Cardiac muscle cell (in vitro differentiated cells and primary cell): ENCODE measurements at regions not wholly inside any gene's neighbourhood (a gene's known extent, or its start where the extent isn't known, plus 50 kb on each side); places are given as distances from the start of the nearest gene placed in this dataset.

Experiments used
- DNase-seq, 2 donors: peaks; one replicate each; pipeline versions ENCODE4 v3.0.0 to v3.0.0-alpha.2; 2010 to 2017; ENCODE audit warnings: low read depth in 1 of 2, low spot score in 1 of 2
- H3K27ac ChIP-seq: fragments of 200-600 bp; sonication (generic); 2 replicates; pipeline ENCODE4 v1.5.1; 2016
- H3K27me3 ChIP-seq: fragments of 200-600 bp; sonication (generic); 2 replicates; pipeline ENCODE4 v1.6.0; 2016; ENCODE audit warnings: control low read depth
- H3K36me3 ChIP-seq: fragments of 200-600 bp; sonication (generic); 2 replicates; pipeline ENCODE4 v1.5.1; 2016; ENCODE audit warnings: control low read depth
- H3K4me1 ChIP-seq: fragments of 200-600 bp; sonication (generic); 2 replicates; pipeline ENCODE4 v1.8.1; 2017; ENCODE audit warnings: low read depth, mild to moderate bottlenecking, mixed run types
- H3K4me3 ChIP-seq: fragments of 200-600 bp; sonication (generic); 2 replicates; pipeline ENCODE4 v1.5.1; 2016; ENCODE audit warnings: mild to moderate bottlenecking
- H3K9me3 ChIP-seq: fragments of 200-600 bp; sonication (generic); 2 replicates; pipeline ENCODE4 v1.5.1; 2017; ENCODE audit warnings: low read depth, mild to moderate bottlenecking, control low read depth
- TF ChIP-seq, protein P1 (sequence below): IDR thresholded peaks from 2 replicates; pipeline ENCODE4 v1.5.1; 2012; ENCODE audit warnings: low read depth, mild to moderate bottlenecking, low read length

DNA sequence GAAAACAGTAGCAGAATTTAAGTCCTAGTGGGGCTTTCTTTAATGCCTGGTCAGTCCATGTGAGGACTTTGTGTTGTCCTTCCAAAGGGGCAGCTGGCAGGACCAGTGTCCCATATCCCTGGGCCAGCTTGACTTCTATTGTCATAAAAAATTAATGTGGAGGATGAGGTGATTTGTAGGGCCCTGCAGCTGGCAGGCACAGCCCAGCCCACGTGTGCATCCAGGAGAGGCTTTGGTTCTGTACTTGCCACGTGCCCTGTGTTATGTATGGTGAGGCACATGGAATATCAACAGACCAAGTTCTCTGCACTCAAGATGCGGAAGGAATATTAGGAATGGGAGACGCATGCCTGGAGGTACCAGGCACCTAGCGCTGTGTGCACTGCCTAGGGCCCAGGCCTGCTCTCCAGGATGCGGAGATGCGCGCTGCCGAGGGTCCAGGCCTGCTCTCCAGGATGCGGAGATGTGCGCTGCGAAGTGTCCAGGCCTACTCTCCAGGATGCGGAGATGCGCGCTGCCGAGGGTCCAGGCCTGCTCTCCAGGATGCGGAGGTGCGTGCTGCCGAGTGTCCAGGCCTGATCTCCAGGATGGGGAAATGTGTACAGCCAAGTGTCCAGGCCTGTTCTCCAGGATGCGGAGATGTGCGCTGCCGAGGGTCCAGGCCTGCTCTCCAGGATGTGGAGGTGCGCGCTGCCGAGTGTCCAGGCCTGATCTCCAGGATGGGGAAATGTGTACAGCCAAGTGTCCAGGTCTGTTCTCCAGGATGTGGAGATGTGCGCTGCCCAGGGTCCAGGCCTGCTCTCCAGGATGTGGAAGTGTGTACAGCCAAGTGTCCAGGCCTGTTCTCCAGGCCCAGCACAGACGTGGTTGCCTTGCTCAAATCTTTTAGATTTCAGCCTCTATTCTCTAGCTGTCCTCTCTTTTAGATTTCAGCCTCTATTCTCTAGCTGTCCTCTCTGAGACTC is 183.3 kb upstream of the ROPN1 start:
- no peak overlapping the region for H3K4me3 ChIP-seq
- TF ChIP-seq, protein P1, sequence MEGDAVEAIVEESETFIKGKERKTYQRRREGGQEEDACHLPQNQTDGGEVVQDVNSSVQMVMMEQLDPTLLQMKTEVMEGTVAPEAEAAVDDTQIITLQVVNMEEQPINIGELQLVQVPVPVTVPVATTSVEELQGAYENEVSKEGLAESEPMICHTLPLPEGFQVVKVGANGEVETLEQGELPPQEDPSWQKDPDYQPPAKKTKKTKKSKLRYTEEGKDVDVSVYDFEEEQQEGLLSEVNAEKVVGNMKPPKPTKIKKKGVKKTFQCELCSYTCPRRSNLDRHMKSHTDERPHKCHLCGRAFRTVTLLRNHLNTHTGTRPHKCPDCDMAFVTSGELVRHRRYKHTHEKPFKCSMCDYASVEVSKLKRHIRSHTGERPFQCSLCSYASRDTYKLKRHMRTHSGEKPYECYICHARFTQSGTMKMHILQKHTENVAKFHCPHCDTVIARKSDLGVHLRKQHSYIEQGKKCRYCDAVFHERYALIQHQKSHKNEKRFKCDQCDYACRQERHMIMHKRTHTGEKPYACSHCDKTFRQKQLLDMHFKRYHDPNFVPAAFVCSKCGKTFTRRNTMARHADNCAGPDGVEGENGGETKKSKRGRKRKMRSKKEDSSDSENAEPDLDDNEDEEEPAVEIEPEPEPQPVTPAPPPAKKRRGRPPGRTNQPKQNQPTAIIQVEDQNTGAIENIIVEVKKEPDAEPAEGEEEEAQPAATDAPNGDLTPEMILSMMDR: no peak
- no peaks in the 10 kb centered on the region for H3K27me3 ChIP-seq
- no peaks in the 10 kb centered on the region for H3K9me3 ChIP-seq
- H3K27ac ChIP-seq: no peak overlapping the region
- DNase-seq: no peak
- no peaks in the 10 kb centered on the region for H3K4me1 ChIP-seq
- no peaks in the 10 kb centered on the region for H3K36me3 ChIP-seq

DNA sequence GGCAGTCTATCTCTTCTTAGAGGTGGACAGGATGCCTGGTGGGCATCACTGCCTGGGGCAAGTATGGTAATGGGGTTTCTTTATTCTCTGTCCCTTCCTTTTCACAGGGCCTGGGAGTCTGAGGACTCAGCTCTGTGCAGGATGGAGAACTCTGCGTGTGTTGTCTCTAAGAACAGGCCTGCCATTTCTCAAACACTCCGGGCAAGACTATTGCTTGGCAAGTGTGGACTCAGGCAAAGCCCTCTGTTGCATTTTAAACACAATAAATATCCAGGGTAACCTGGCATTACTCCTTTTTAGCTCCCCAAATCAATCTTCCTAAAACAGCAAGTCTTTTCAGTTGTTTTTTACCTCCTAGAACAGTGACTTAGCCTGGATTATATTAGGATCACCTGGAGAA is 185.1 kb upstream of the ROPN1 start:
- DNase-seq: no peak
- H3K27me3 ChIP-seq: no peaks in the 10 kb centered on the region
- H3K4me3 ChIP-seq: no peak overlapping the region
- H3K27ac ChIP-seq: no peak overlapping the region
- H3K36me3 ChIP-seq: no peaks in the 10 kb centered on the region
- TF ChIP-seq, protein P1: no peak
- no peaks in the 10 kb centered on the region for H3K9me3 ChIP-seq
- no peaks in the 10 kb centered on the region for H3K4me1 ChIP-seq

- no peak for DNase-seq
- H3K9me3 ChIP-seq: no peaks in the 10 kb centered on the region
- H3K4me1 ChIP-seq: no peaks in the 10 kb centered on the region
- H3K36me3 ChIP-seq: no peaks in the 10 kb centered on the region
- H3K27ac ChIP-seq: no peak overlapping the region
- H3K4me3 ChIP-seq: no peak overlapping the region
- H3K27me3 ChIP-seq: no peaks in the 10 kb centered on the region
- TF ChIP-seq, protein P1: no peak
Observed at GRCh38 chr3:124178531-124178930, 186.6 kb upstream of the ROPN1 start.

GRCh38 chr3:124200407-124200806 is 208.5 kb upstream of the ROPN1 start:
- no peaks in the 10 kb centered on the region for H3K36me3 ChIP-seq
- H3K27ac ChIP-seq: no peak overlapping the region
- H3K27me3 ChIP-seq: peaks cover 7% of the 10 kb centered on the region
- H3K4me1 ChIP-seq: no peaks in the 10 kb centered on the region
- peak in 1 of 2 donors; percentile 5 for DNase-seq
- no peak overlapping the region for H3K4me3 ChIP-seq
- TF ChIP-seq, protein P1: no peak
- no peaks in the 10 kb centered on the region for H3K9me3 ChIP-seq

DNA sequence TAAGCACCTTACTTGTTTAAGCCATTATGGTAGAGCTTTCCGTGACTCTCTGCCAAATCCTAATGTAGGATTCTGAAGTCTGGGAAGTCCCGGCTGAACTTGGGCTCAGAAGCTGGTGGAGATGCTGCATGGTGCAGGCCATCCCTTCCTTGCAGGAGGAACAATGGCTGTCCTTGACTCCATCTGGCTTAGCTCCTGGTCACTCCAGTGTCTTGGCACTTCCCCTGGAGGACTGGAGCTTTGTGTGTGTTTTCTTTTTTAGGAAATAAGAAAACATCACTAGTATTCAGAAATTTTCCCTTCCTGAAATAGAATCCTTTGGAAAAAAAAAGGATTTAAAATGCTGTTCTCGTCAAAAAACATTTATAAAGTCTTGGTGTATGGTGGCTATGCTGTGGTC is 209.3 kb upstream of the ROPN1 start:
- no peaks in the 10 kb centered on the region for H3K36me3 ChIP-seq
- TF ChIP-seq, protein P1: no peak
- no peak overlapping the region for H3K4me3 ChIP-seq
- H3K27ac ChIP-seq: no peak overlapping the region
- no peaks in the 10 kb centered on the region for H3K9me3 ChIP-seq
- DNase-seq: no peak
- H3K27me3 ChIP-seq: peaks cover 5% of the 10 kb centered on the region
- no peaks in the 10 kb centered on the region for H3K4me1 ChIP-seq
